Muscle of leg (tissue), 3 donors: ENCODE measurements at regions not wholly inside any gene's neighbourhood (a gene's known extent, or its start where the extent isn't known, plus 50 kb on each side); places are given as distances from the start of the nearest gene placed in this dataset.
A peak's percentile ranks its signal among the peaks of the same experiment; 100 is the strongest.

Experiments used
- DNase-seq: peaks from one replicate; pipeline ENCODE4 v3.0.0; 2013
- H3K27ac ChIP-seq: one replicate; pipeline ENCODE4 v1.5.1; 2013; ENCODE audit warnings: mild to moderate bottlenecking, low read length, control low read depth
- H3K27me3 ChIP-seq: one replicate; pipeline ENCODE4 v1.6.1; 2013; ENCODE audit warnings: low read length; ENCODE audit not compliant: control insufficient read depth, insufficient read depth
- H3K36me3 ChIP-seq: one replicate; pipeline ENCODE4 v1.6.1; 2013; ENCODE audit warnings: low read length; ENCODE audit not compliant: control insufficient read depth, insufficient read depth
- H3K4me1 ChIP-seq: one replicate; pipeline ENCODE4 v1.6.1; 2013; ENCODE audit warnings: low read length; ENCODE audit not compliant: control insufficient read depth, insufficient read depth
- H3K4me3 ChIP-seq: one replicate; pipeline ENCODE4 v1.5.1; 2013; ENCODE audit warnings: low read length, control low read depth
- H3K9me3 ChIP-seq: replicated peaks from 2 replicates; pipeline ENCODE4 v1.6.1; 2013; ENCODE audit warnings: low read depth, low read length; ENCODE audit not compliant: control insufficient read depth
- WGBS: methylation state at CpG from one replicate; pipeline ENCODE4 v1.1.5; 2013; ENCODE audit warnings: missing lambda C conversion rate; ENCODE audit not compliant: insufficient coverage; 5-methylcytosine and 5-hydroxymethylcytosine counted together

DNA sequence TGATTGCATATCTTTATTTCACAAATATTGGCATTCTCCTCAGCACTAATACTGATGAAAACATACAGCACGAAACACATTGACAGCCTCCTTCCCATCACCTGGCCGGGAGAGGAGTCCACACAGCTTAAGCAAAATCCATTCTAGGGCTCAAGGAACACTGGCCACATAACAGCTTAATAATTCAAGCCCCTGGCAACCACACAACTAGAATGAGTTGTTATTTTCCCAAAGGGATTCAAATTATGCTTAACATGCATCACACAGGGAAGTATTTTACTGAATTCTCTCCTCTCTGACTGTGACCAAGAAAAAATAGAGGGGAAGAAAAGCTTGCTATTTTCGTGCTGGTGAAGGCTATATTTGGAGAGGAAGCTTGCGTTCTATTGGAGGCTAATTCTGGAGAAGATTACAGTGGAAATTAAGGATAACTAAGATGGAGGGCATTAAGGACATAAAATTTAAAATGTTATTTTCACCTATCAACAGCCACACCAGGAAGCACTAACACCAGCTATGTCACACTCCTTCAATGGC lies 198.5 kb downstream of the ADGRG6 start:
- WGBS = 11% methylated on average over 2 of the region's 4 CpGs
- Histone ChIP-seq H3K9me3 (peaks cover 2% of the 10 kb centered on the region), H3K27ac (no peak overlapping the region), H3K4me1 (no peaks in the 10 kb centered on the region), H3K36me3 (no peaks in the 10 kb centered on the region), H3K27me3 (no peaks in the 10 kb centered on the region), H3K4me3 (no peak overlapping the region)
- DNase-seq = peak; percentile 82

DNA sequence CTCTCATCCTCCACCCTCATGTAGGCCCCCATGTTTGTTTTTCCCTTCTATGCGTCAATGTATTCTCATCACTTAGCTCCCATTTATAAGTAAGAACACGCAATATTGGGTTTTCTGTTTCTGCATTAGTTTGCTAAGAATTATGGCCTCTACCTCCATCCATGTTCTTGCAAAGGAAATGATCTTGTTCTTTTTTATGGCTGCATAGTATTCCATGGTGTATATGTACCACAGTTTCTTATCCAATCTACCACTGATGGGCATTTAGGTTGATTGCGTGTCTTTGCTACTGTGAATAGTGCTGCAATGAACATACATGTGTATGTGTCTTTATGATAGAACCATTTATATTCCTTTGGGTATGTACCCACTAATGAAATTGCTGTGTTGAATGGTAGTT lies 200.0 kb downstream of the ADGRG6 start:
- H3K4me1 ChIP-seq = no peaks in the 10 kb centered on the region
- WGBS = no CpG with 5 or more reads among the region's 3 CpGs
- DNase-seq = no peak
- no peak overlapping the region for H3K27ac ChIP-seq
- no peaks in the 10 kb centered on the region for H3K36me3 ChIP-seq
- H3K4me3 ChIP-seq = no peak overlapping the region
- H3K9me3 ChIP-seq = peaks cover 2% of the 10 kb centered on the region
- H3K27me3 ChIP-seq = no peaks in the 10 kb centered on the region

DNA sequence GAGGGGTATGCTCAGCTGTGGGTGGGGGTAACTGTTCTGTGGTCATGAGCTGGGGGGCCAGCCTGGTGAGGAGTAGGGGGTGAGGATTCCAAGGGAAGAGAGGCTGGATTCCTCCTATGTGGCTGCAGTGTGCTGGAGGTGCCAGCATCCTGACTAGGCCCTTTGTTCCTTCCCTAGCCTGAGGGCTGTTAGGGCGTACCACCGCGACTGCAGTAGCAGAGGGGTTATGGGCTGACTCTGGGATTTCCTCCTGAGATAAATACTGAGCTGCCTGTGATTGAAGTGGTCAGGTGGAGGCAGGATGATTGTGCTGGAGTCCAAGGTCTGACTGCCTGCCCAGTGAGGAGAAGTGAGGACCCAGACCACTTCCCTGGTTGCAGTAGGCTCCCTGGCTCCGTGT lies 205.3 kb downstream of the ADGRG6 start:
- H3K36me3 ChIP-seq = no peaks in the 10 kb centered on the region
- no peak overlapping the region for H3K4me3 ChIP-seq
- peaks cover 4% of the 10 kb centered on the region for H3K4me1 ChIP-seq
- 100% methylated on average over 3 of the region's 4 CpGs for WGBS
- H3K27ac ChIP-seq = no peak overlapping the region
- peaks cover 2% of the 10 kb centered on the region for H3K9me3 ChIP-seq
- no peaks in the 10 kb centered on the region for H3K27me3 ChIP-seq
- no peak for DNase-seq

DNA sequence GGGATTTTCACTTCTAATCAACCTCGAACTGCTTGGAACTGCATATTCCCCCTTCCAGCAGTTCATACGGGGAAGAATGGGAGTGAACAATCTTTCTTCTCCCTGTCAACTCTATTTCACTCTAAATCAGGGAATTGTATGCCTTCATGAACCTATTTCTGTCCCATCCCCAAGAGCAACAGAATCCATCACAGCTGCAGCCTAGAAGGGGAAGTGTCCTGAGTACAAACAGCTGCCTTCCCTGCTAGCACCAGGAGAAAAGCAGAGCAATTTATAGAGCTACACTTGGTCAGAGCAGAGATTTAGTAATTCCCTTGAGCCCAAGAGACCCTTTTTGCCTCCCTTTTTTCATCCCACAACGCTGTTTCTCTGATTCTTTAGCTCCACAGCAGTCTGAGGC lies 208.4 kb downstream of the ADGRG6 start:
- H3K27ac ChIP-seq = peak overlapping the region; percentile 68
- 24% methylated on average over 2 of the region's 3 CpGs for WGBS
- peak; percentile 81 for DNase-seq

DNA sequence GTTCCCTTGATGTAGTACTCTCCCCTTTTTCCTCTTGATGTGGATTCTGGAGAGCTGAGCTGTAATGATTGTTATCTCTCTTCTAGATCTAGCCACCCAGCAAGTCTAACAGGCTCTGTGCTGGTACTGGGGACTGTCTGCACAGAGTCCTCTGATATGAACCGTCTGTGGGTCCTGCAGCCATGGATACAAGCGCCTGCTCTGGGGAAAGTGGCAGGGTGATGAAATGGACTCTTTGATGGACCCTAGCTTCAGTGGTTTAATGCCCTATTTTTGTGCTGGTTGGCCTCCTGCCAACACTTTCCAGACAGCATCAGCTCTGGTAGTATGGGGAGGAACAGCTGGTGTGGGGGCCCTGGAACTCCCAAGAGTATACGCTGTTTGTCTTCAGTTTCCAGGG lies 216.3 kb downstream of the ADGRG6 start:
- H3K4me1 ChIP-seq = no peaks in the 10 kb centered on the region
- 66% methylated on average over 2 of the region's 3 CpGs for WGBS
- peak; percentile 28 for DNase-seq
- no peaks in the 10 kb centered on the region for H3K9me3 ChIP-seq
- no peak overlapping the region for H3K27ac ChIP-seq
- H3K27me3 ChIP-seq = no peaks in the 10 kb centered on the region
- H3K4me3 ChIP-seq = no peak overlapping the region
- H3K36me3 ChIP-seq = no peaks in the 10 kb centered on the region

More for the DNA sequence above, 208.4 kb downstream of the ADGRG6 start:
- Histone ChIP-seq H3K36me3 (no peaks in the 10 kb centered on the region), H3K4me3 (no peak overlapping the region), H3K9me3 (no peaks in the 10 kb centered on the region), H3K27me3 (no peaks in the 10 kb centered on the region), H3K4me1 (peaks cover 4% of the 10 kb centered on the region)

DNA sequence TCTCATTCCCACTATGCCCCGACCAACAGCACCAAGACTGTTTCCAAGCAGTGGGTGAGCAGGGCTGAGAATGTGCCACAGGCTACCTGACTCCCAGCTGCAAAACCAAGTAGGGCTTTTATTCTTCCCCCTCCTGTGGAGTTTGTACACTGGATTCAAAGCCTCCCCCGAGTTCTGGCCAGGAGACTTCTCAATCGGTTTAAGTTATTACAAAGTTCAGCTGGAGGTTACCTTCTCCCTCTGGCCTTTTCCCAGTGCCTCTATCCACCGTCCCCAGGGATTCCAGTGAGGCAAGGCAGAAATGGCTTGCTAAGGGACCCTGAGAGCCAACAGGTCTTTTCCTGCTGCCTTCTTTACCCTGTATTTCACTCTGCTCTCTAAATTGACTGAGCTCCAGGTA lies 217.0 kb downstream of the ADGRG6 start:
- Histone ChIP-seq H3K4me1 (no peaks in the 10 kb centered on the region), H3K9me3 (no peaks in the 10 kb centered on the region), H3K36me3 (no peaks in the 10 kb centered on the region), H3K27me3 (no peaks in the 10 kb centered on the region), H3K27ac (no peak overlapping the region), H3K4me3 (no peak overlapping the region)
- WGBS = 51% methylated on average over 3 of the region's 4 CpGs
- DNase-seq = no peak

DNA sequence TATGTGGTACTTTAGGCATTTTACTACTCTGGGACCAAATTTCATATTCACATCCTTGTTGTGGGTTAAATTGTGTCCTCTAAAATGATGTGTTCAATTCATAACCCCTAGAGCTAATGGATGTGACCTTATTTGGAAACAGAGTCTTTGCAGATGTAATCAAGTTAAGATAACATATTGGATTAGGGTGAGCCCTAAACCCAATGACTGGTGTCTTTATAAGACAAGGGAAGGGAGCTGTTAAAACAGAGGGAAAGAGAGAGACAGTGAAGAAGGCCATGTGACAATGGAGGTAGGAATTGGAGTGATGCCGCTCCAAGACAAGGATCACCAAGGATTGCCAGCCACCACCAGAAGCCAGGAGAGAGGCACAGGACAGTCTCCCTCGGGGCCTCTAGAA lies 220.0 kb downstream of the ADGRG6 start:
- no peak for DNase-seq
- Histone ChIP-seq H3K27ac (no peak overlapping the region), H3K4me1 (no peaks in the 10 kb centered on the region), H3K9me3 (no peaks in the 10 kb centered on the region), H3K4me3 (no peak overlapping the region), H3K36me3 (no peaks in the 10 kb centered on the region), H3K27me3 (no peaks in the 10 kb centered on the region)
- WGBS = no CpG with 5 or more reads among the region's 2 CpGs

DNA sequence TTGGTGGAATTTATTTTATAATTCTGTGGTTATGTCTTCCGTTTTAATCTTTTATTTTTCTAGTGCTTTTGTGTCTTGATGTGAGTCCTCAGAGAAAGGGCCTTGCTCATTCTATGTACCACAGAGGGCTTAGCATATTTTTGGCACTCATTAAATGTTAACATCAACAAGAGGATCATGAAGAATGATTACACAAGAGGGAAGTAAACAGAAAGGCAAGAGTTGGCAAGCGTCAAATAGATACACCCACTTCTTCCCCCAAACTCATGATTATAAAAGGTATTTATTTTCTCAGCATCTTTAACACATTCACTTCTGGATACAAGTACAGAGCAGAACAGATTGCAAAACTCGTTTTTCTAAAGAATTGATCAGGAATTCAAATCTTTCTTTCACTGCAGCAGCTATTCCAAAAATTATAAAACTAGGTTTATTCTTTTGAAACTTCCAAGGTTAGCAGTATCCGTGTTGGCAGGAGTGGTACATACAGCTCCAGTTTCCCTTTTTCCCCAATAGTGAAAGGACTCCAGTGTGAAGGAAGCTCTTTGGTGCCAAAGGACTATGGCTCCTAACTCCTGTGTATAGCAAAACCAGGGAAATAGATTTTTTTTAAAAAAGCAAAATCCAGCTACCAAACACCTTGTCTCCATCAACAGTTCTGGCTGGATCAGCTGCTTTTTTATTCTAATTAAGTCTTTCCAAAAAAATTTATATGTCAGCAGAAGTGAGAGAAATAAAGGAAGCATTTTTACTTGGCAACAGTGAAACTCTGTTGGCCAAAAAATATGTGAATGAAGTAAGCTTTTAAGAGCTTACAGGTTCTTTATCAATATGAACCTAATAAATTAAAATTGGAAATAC lies 221.9 kb downstream of the ADGRG6 start:
- no peaks in the 10 kb centered on the region for H3K36me3 ChIP-seq
- no CpG with 5 or more reads among the region's 4 CpGs for WGBS
- H3K4me3 ChIP-seq = no peak overlapping the region
- no peaks in the 10 kb centered on the region for H3K4me1 ChIP-seq
- H3K9me3 ChIP-seq = no peaks in the 10 kb centered on the region
- H3K27me3 ChIP-seq = no peaks in the 10 kb centered on the region
- H3K27ac ChIP-seq = no peak overlapping the region
- DNase-seq = peak; percentile 64

DNA sequence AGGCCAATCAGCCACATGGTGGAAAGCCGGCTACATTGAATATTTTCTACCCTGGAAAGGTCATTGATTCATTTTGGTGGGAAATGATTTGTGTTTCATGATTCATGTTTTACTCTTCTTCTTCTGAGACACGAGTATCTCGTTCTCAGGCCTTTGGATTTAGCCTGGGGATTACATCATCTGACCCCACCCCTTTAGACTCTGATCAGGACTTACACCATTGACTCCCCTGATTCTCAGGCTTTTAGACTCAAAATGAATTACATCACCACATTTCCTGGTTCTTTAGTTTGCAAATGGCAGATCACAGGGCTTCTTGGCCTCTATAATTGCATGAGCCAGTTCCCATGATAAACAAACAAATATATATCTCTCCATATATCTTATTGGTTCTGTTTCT lies 228.8 kb downstream of the ADGRG6 start:
- H3K9me3 ChIP-seq = peaks cover 11% of the 10 kb centered on the region
- H3K27me3 ChIP-seq = no peaks in the 10 kb centered on the region
- no peaks in the 10 kb centered on the region for H3K36me3 ChIP-seq
- no peak overlapping the region for H3K27ac ChIP-seq
- 71% methylated on average over 2 of the region's 3 CpGs for WGBS
- DNase-seq = no peak
- no peak overlapping the region for H3K4me3 ChIP-seq
- H3K4me1 ChIP-seq = no peaks in the 10 kb centered on the region

DNA sequence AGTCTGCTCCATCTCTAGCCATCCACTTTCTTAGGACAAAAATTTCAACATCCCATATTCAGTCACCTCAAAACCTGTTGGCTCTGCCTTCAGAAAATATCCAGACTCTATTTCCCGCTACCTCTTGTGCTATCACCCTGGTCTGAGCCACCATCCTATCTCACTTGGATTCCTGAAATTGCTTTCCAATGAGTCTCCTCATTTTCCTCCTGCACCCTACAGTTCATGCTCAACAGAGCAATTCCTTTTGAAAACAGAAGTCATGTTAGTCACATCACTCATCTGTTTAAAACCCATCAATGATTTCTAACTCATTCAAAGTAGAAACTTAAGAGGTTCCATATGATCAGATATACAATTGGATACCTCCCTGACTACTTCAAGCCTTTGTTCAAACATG lies 229.9 kb downstream of the ADGRG6 start:
- Histone ChIP-seq H3K9me3 (peaks cover 15% of the 10 kb centered on the region), H3K4me1 (no peaks in the 10 kb centered on the region), H3K4me3 (no peak overlapping the region), H3K27ac (no peak overlapping the region), H3K36me3 (no peaks in the 10 kb centered on the region), H3K27me3 (no peaks in the 10 kb centered on the region)
- no peak for DNase-seq
- 95% methylated on average over 1 of the region's 1 CpG for whole genome bisulfite sequencing
